KOPT-K1 (cell line): ENCODE measurements at regions not wholly inside any gene's neighbourhood (a gene's known extent, or its start where the extent isn't known, plus 50 kb on each side); places are given as distances from the start of the nearest gene placed in this dataset.
A peak's percentile ranks its signal among the peaks of the same experiment; 100 is the strongest.
"Not testable (repeated sequence)": the region's sequence is repeated elsewhere in the genome, so short reads cannot be mapped to it uniquely, and the experiment has no call there.

Experiments
- H3K27ac ChIP-seq: fragments of 200-600 bp; sonication (generic); 2 replicates; pipeline ENCODE4 v1.5.1; 2016; ENCODE audit warnings: antibody characterized with exemption, mild to moderate bottlenecking, low read depth, low read length; ENCODE audit not compliant: poor library complexity, severe bottlenecking
- H3K36me3 ChIP-seq: fragments of 200-600 bp; sonication (generic); 2 replicates; pipeline ENCODE4 v1.5.1; 2017; ENCODE audit warnings: antibody characterized with exemption, mild to moderate bottlenecking, low read length, moderate library complexity; ENCODE audit not compliant: insufficient read depth
- H3K9me3 ChIP-seq: fragments of 200-600 bp; sonication (generic); 2 replicates; pipeline ENCODE4 v1.5.1; 2017; ENCODE audit warnings: antibody characterized with exemption, low read length, mild to moderate bottlenecking; ENCODE audit not compliant: insufficient read depth, poor library complexity, severe bottlenecking

GRCh38 chr7:93026425-93026824, 91.4 kb downstream of the SAMD9 start:
- H3K27ac ChIP-seq: no peak overlapping the region
- H3K9me3 ChIP-seq: peaks cover under 1% of the 10 kb centered on the region
- H3K36me3 ChIP-seq: no peaks in the 10 kb centered on the region

- Histone ChIP-seq H3K9me3 (no peaks in the 10 kb centered on the region), H3K27ac (no peak overlapping the region), H3K36me3 (no peaks in the 10 kb centered on the region)
Measured at GRCh38 chr7:93025389-93025788, 92.4 kb downstream of the SAMD9 start.

- not testable (repeated sequence) for H3K9me3 ChIP-seq, H3K27ac ChIP-seq, H3K36me3 ChIP-seq
Measured at GRCh38 chr7:93022931-93023478, 94.8 kb downstream of the SAMD9 start.

- Histone ChIP-seq H3K9me3 (no peaks in the 10 kb centered on the region), H3K36me3 (no peaks in the 10 kb centered on the region), H3K27ac (no peak overlapping the region)
Measured at GRCh38 chr7:93021748-93022147, 96.0 kb downstream of the SAMD9 start.

GRCh38 chr7:93018716-93019115, 99.1 kb downstream of the SAMD9 start:
- Histone ChIP-seq H3K27ac (no peak overlapping the region), H3K9me3 (no peaks in the 10 kb centered on the region), H3K36me3 (no peaks in the 10 kb centered on the region)

GRCh38 chr7:93016681-93017381, 100.9 kb downstream of the SAMD9 start:
- no peaks in the 10 kb centered on the region for H3K9me3 ChIP-seq
- H3K27ac ChIP-seq: peak overlapping the region; percentile 50
- H3K36me3 ChIP-seq: no peaks in the 10 kb centered on the region

GRCh38 chr7:93015779-93016481, 101.8 kb downstream of the SAMD9 start:
- Histone ChIP-seq H3K36me3 (no peaks in the 10 kb centered on the region), H3K9me3 (no peaks in the 10 kb centered on the region), H3K27ac (peak overlapping the region; percentile 50)

GRCh38 chr7:93015101-93015778, 102.5 kb downstream of the SAMD9 start:
- Histone ChIP-seq H3K36me3 (no peaks in the 10 kb centered on the region), H3K9me3 (no peaks in the 10 kb centered on the region), H3K27ac (peak overlapping the region; percentile 50)

- Histone ChIP-seq H3K36me3 (no peaks in the 10 kb centered on the region), H3K9me3 (no peaks in the 10 kb centered on the region), H3K27ac (no peak overlapping the region)
Measured at GRCh38 chr7:93014410-93014809, 103.4 kb downstream of the SAMD9 start.

- Histone ChIP-seq H3K27ac (no peak overlapping the region), H3K9me3 (no peaks in the 10 kb centered on the region), H3K36me3 (no peaks in the 10 kb centered on the region)
Measured at GRCh38 chr7:93013446-93014061, 104.2 kb downstream of the SAMD9 start.

GRCh38 chr7:93011351-93012294, 106.2 kb downstream of the SAMD9 start:
- H3K9me3 ChIP-seq: no peaks in the 10 kb centered on the region
- H3K27ac ChIP-seq: no peak overlapping the region
- H3K36me3 ChIP-seq: no peaks in the 10 kb centered on the region

GRCh38 chr7:93008833-93009232, 108.9 kb downstream of the SAMD9 start:
- Histone ChIP-seq H3K27ac (no peak overlapping the region), H3K9me3 (no peaks in the 10 kb centered on the region), H3K36me3 (no peaks in the 10 kb centered on the region)

- Histone ChIP-seq H3K36me3 (no peaks in the 10 kb centered on the region), H3K27ac (no peak overlapping the region), H3K9me3 (no peaks in the 10 kb centered on the region)
Measured at GRCh38 chr7:93006480-93007095, 111.2 kb downstream of the SAMD9 start.

- no peaks in the 10 kb centered on the region for H3K9me3 ChIP-seq
- no peaks in the 10 kb centered on the region for H3K36me3 ChIP-seq
- H3K27ac ChIP-seq: no peak overlapping the region
Measured at GRCh38 chr7:93004906-93005305, 112.9 kb downstream of the SAMD9 start.
